Fibroblast of lung (primary cell): ENCODE measurements at regions not wholly inside any gene's neighbourhood (a gene's known extent, or its start where the extent isn't known, plus 50 kb on each side); places are given as distances from the start of the nearest gene placed in this dataset.

Source experiments
- EZH2 ChIP-seq: IDR thresholded peaks from 2 replicates; pipeline ENCODE4 v1.5.1; 2012; ENCODE audit warnings: low read length, control low read depth, mild to moderate bottlenecking; ENCODE audit errors: missing control alignments
- TF ChIP-seq, protein P1 (sequence below), 2 donors: IDR thresholded peaks in 1 of 2; conservative IDR thresholded peaks in 1 of 2; 1 replicate in 1 of 2; 2 replicates in 1 of 2; pipeline ENCODE4 v1.5.1; 2011 to 2012; ENCODE audit warnings: low read length in 2 of 2, control low read depth in 1 of 2, inconsistent platforms in 1 of 2, low read depth in 1 of 2, mild to moderate bottlenecking in 1 of 2

DNA sequence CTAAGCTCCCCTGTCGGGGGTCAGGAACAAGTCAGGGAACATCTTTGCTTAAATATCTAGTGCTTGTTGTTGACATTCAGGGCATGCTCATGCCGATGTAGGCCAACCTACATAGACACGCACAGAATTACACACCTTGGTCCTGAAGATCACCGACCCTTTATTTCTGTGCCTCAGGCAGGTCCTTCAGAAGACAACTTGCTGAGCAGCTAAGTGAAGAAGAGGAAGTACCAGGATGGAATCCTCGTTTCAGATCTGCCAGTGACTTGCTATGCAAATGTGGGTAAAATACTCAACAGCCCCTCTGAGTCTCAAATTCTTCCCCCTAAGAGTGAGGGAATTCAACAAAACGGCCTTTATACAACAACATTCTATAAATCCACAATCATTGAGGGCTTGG is 494.7 kb downstream of the BCL11A start:
- TF ChIP-seq, protein P1, sequence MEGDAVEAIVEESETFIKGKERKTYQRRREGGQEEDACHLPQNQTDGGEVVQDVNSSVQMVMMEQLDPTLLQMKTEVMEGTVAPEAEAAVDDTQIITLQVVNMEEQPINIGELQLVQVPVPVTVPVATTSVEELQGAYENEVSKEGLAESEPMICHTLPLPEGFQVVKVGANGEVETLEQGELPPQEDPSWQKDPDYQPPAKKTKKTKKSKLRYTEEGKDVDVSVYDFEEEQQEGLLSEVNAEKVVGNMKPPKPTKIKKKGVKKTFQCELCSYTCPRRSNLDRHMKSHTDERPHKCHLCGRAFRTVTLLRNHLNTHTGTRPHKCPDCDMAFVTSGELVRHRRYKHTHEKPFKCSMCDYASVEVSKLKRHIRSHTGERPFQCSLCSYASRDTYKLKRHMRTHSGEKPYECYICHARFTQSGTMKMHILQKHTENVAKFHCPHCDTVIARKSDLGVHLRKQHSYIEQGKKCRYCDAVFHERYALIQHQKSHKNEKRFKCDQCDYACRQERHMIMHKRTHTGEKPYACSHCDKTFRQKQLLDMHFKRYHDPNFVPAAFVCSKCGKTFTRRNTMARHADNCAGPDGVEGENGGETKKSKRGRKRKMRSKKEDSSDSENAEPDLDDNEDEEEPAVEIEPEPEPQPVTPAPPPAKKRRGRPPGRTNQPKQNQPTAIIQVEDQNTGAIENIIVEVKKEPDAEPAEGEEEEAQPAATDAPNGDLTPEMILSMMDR (conservative IDR thresholded peaks at IDR 0.05 in 1 of 2, IDR thresholded peaks at IDR 0.05 in 1 of 2; ENCODE audit: low read depth in 1 of 2, low read length in 2 of 2), result no peak
- TF ChIP-seq EZH2, result no peak
